Stimulated activated effector memory CD8-positive, alpha-beta T cell treated with anti-CD3 and anti-CD28 coated beads, Interleukin-12 subunit alpha, Interleukin-12 subunit beta, amount 100 ng/mL, for 72 hours (primary cell): ENCODE measurements at regions not wholly inside any gene's neighbourhood (a gene's known extent, or its start where the extent isn't known, plus 50 kb on each side); places are given as distances from the start of the nearest gene placed in this dataset.

ENCODE experiments used
- ATAC-seq: fragments of 150-1000 bp; cut with Tn5 transposase; 2 replicates; pipeline ENCODE4 v1.10.0; 2021
- DNase-seq, 2 donors: peaks; one replicate each; pipeline ENCODE4 v3.0.0; 2021 to 2022; ENCODE audit warnings: low spot score in 2 of 2
- H3K27ac Mint-ChIP-seq: one replicate; pipeline ENCODE4 v1.8.0; 2022; ENCODE audit warnings: mild to moderate bottlenecking, mixed read lengths
- H3K36me3 Mint-ChIP-seq: one replicate; pipeline ENCODE4 v1.8.0; 2022; ENCODE audit warnings: mild to moderate bottlenecking, mixed read lengths
- H3K4me1 Mint-ChIP-seq: one replicate; pipeline ENCODE4 v1.8.0; 2022; ENCODE audit warnings: mixed read lengths
- H3K4me3 Mint-ChIP-seq: one replicate; pipeline ENCODE4 v1.8.0; 2022; ENCODE audit warnings: mild to moderate bottlenecking, mixed read lengths
- H3K9me3 Mint-ChIP-seq: one replicate; pipeline ENCODE4 v1.8.0; 2022; ENCODE audit warnings: mixed read lengths

- ATAC-seq (no peak), DNase-seq (no peak)
- H3K9me3 Mint-ChIP-seq, result no peaks in the 10 kb centered on the region
- no peaks in the 10 kb centered on the region for H3K4me1 Mint-ChIP-seq
- no peak overlapping the region for H3K27ac Mint-ChIP-seq
- no peaks in the 10 kb centered on the region for H3K36me3 Mint-ChIP-seq
- no peak overlapping the region for H3K4me3 Mint-ChIP-seq
These were observed 81.8 kb upstream of the NEURL1B start for GRCh38 chr5:172559004-172559932.

- DNase-seq (no peak), ATAC-seq (peak; percentile 6)
- Mint-ChIP-seq H3K4me3 (no peak overlapping the region), H3K36me3 (no peaks in the 10 kb centered on the region), H3K4me1 (no peaks in the 10 kb centered on the region), H3K27ac (no peak overlapping the region), H3K9me3 (no peaks in the 10 kb centered on the region)
These were observed 82.7 kb upstream of the NEURL1B start for GRCh38 chr5:172558076-172558976.

GRCh38 chr5:172556971-172557461 is 84.0 kb upstream of the NEURL1B start:
- Mint-ChIP-seq H3K27ac (no peak overlapping the region), H3K36me3 (no peaks in the 10 kb centered on the region), H3K4me1 (no peaks in the 10 kb centered on the region), H3K4me3 (no peak overlapping the region), H3K9me3 (no peaks in the 10 kb centered on the region)
- no peak for DNase-seq
- peak; percentile 27 for ATAC-seq

- DNase-seq, result no peak
- Mint-ChIP-seq H3K36me3 (no peaks in the 10 kb centered on the region), H3K4me3 (no peak overlapping the region), H3K4me1 (no peaks in the 10 kb centered on the region), H3K27ac (no peak overlapping the region), H3K9me3 (no peaks in the 10 kb centered on the region)
- ATAC-seq, result no peak
These were observed 84.8 kb upstream of the NEURL1B start for GRCh38 chr5:172556262-172556661.

- DNase-seq (no peak), ATAC-seq (no peak)
- Mint-ChIP-seq H3K9me3 (no peaks in the 10 kb centered on the region), H3K4me3 (no peak overlapping the region), H3K36me3 (no peaks in the 10 kb centered on the region), H3K4me1 (no peaks in the 10 kb centered on the region), H3K27ac (no peak overlapping the region)
These were observed 86.5 kb upstream of the NEURL1B start for GRCh38 chr5:172554562-172554961.

GRCh38 chr5:172553903-172554302 is 87.2 kb upstream of the NEURL1B start:
- no peaks in the 10 kb centered on the region for H3K36me3 Mint-ChIP-seq
- no peak for ATAC-seq

GRCh38 chr5:172553167-172553566 is 87.9 kb upstream of the NEURL1B start:
- H3K9me3 Mint-ChIP-seq, result no peaks in the 10 kb centered on the region
- no peaks in the 10 kb centered on the region for H3K36me3 Mint-ChIP-seq
- no peak overlapping the region for H3K27ac Mint-ChIP-seq
- ATAC-seq (no peak), DNase-seq (no peak)
- no peaks in the 10 kb centered on the region for H3K4me1 Mint-ChIP-seq
- H3K4me3 Mint-ChIP-seq, result no peak overlapping the region

More at GRCh38 chr5:172553903-172554302, 87.2 kb upstream of the NEURL1B start:
- H3K9me3 Mint-ChIP-seq, result no peaks in the 10 kb centered on the region
- DNase-seq, result no peak
- H3K27ac Mint-ChIP-seq, result no peak overlapping the region
- no peaks in the 10 kb centered on the region for H3K4me1 Mint-ChIP-seq
- H3K4me3 Mint-ChIP-seq, result no peak overlapping the region

GRCh38 chr5:172550996-172551395 is 90.1 kb upstream of the NEURL1B start:
- DNase-seq, result no peak
- Mint-ChIP-seq H3K4me3 (no peak overlapping the region), H3K4me1 (no peaks in the 10 kb centered on the region), H3K27ac (no peak overlapping the region), H3K9me3 (no peaks in the 10 kb centered on the region), H3K36me3 (no peaks in the 10 kb centered on the region)
- ATAC-seq, result no peak

- ATAC-seq, result no peak
- H3K4me1 Mint-ChIP-seq, result no peaks in the 10 kb centered on the region
These were observed 90.8 kb upstream of the NEURL1B start for GRCh38 chr5:172550096-172550765.

GRCh38 chr5:172549696-172550095 is 91.4 kb upstream of the NEURL1B start:
- no peak for DNase-seq
- Mint-ChIP-seq H3K4me1 (no peaks in the 10 kb centered on the region), H3K36me3 (no peaks in the 10 kb centered on the region), H3K4me3 (no peak overlapping the region), H3K27ac (no peak overlapping the region), H3K9me3 (no peaks in the 10 kb centered on the region)
- ATAC-seq, result no peak

More at GRCh38 chr5:172550096-172550765, 90.8 kb upstream of the NEURL1B start:
- no peak for DNase-seq
- no peak overlapping the region for H3K4me3 Mint-ChIP-seq
- no peak overlapping the region for H3K27ac Mint-ChIP-seq
- no peaks in the 10 kb centered on the region for H3K9me3 Mint-ChIP-seq
- H3K36me3 Mint-ChIP-seq, result no peaks in the 10 kb centered on the region

- H3K27ac Mint-ChIP-seq, result no peak overlapping the region
- H3K36me3 Mint-ChIP-seq, result no peaks in the 10 kb centered on the region
- ATAC-seq (no peak), DNase-seq (no peak)
- H3K4me3 Mint-ChIP-seq, result no peak overlapping the region
- no peaks in the 10 kb centered on the region for H3K4me1 Mint-ChIP-seq
- no peaks in the 10 kb centered on the region for H3K9me3 Mint-ChIP-seq
These were observed 91.9 kb upstream of the NEURL1B start for GRCh38 chr5:172548981-172549687.

- Mint-ChIP-seq H3K4me3 (no peak overlapping the region), H3K9me3 (no peaks in the 10 kb centered on the region), H3K36me3 (no peaks in the 10 kb centered on the region), H3K4me1 (no peaks in the 10 kb centered on the region), H3K27ac (no peak overlapping the region)
- no peak for DNase-seq
- no peak for ATAC-seq
These were observed 92.7 kb upstream of the NEURL1B start for GRCh38 chr5:172548311-172548731.

GRCh38 chr5:172546196-172546595 is 91.9 kb upstream of the SH3PXD2B start:
- H3K4me1 Mint-ChIP-seq, result no peaks in the 10 kb centered on the region
- H3K27ac Mint-ChIP-seq, result no peak overlapping the region
- no peaks in the 10 kb centered on the region for H3K36me3 Mint-ChIP-seq

GRCh38 chr5:172545291-172545801 is 91.0 kb upstream of the SH3PXD2B start:
- Mint-ChIP-seq H3K27ac (no peak overlapping the region), H3K36me3 (no peaks in the 10 kb centered on the region), H3K4me3 (no peak overlapping the region), H3K9me3 (no peaks in the 10 kb centered on the region), H3K4me1 (no peaks in the 10 kb centered on the region)
- DNase-seq, result no peak
- no peak for ATAC-seq

More at GRCh38 chr5:172546196-172546595, 91.9 kb upstream of the SH3PXD2B start:
- no peak for ATAC-seq
- no peak for DNase-seq
- Mint-ChIP-seq H3K9me3 (no peaks in the 10 kb centered on the region), H3K4me3 (no peak overlapping the region)
